ENCODE measurements at regions not wholly inside any gene's neighbourhood (a gene's known extent, or its start where the extent isn't known, plus 50 kb on each side); places are given as distances from the start of the nearest gene placed in this dataset.
A peak's percentile ranks its signal among the peaks of the same experiment; 100 is the strongest.

DNA sequence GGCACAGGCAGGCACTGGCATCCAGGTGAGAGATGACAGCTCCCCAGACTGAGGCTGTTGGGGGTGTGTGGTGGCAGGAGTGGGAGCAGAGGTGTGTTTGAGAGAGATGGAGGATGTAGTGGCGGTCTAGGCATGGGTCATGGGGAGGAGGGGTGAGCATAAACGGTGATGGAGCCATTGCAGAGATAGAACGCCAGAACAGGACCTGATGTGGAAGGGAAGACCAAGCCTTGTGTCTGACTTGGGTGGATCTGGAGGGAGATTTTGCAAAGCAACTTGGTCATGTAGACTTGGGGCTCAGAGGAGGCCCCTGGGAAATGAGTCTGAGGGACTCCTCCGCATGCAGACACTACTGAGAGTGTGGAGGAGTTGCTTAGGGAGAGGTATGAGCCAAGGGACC lies 50.0 kb upstream of the CLDN5 start:
- Histone ChIP-seq H4K8ac (ENCODE audit: low read depth, low read length) (no peak overlapping the region), H3K23ac (ENCODE audit: low read length) (no peak overlapping the region), H2BK15ac (replicated peaks; ENCODE audit: low read depth) (no peak overlapping the region), H3K4me1 (ENCODE audit: control insufficient read depth, low read depth, low read length) (no peaks in the 10 kb centered on the region), H4K5ac (ENCODE audit: low read length) (no peak overlapping the region), H3K4me2 (ENCODE audit: low read length) (no peak overlapping the region), H3K56ac (ENCODE audit: low read length) (no peak overlapping the region), H2BK5ac (ENCODE audit: low read length) (no peak overlapping the region), H2BK120ac (ENCODE audit: low read depth, low read length) (no peak overlapping the region), H3K79me2 (ENCODE audit: control insufficient read depth, insufficient read depth, low read length) (no peaks in the 10 kb centered on the region), H3K27ac (ENCODE audit: low read depth, low read length) (no peak overlapping the region), H3K27me3 (ENCODE audit: insufficient read depth, low read length, poor library complexity) (no peaks in the 10 kb centered on the region), H2AK5ac (ENCODE audit: low read length) (no peak overlapping the region), H3K9ac (ENCODE audit: low read length) (no peak overlapping the region), H3K36me3 (ENCODE audit: control insufficient read depth, insufficient read depth, low read length) (no peaks in the 10 kb centered on the region), H3K18ac (ENCODE audit: low read length) (no peak overlapping the region), H3K79me1 (ENCODE audit: low read length) (no peaks in the 10 kb centered on the region), H3K4me3 (ENCODE audit: low read length) (no peak overlapping the region), H3K4ac (ENCODE audit: low read depth, low read length) (no peak overlapping the region)
- no CpG with 5 or more reads among the region's 4 CpGs for WGBS (ENCODE audit: extremely low coverage, insufficient coverage, low lambda C conversion rate)
- no peak for DNase-seq

DNA sequence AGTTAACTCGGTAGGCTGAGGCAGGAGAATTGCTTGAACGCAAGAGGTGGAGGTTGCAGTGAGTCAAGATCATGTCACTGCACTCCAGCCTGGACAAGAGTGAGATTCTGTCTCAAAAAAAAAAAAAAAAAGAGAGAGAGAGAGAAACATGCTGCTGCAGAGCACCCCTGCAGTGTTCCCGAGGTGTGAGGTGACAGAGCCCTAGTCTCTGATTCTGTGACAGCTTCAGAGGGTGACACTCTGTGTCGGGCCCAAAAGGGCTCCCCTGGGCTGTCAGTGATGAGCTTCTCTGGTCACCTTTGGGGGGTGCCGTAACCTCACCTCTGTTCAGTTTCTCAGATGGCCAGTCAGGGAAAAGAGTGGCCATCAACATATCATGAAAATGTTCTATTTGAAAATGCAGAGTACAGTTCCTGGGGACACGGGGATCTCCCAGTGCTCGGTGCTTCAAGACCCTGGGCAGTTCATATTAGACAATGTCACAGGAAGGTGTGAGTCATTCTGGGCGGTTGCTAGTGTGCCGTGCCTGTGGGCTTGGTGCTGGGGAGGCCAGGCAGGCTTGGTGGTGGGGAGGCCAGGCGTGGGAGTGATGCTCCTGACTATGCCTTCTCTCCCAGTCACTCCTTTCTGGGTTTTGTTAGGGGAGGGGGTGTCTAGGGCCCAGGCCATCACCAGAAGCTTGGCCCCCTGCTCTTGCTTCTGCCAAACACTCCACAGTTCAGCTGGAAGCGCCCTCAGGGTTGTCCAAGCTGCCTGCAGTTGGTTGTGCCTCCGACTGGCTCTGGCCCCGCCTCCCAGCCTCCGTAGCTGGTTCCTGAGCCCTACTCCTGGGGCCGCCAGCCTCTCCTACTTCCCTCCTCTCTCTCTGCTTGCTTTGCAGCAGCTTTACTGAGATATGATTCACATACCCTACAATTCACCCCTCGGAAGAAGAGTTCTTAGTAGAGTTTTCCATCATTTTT lies 52.5 kb upstream of the CLDN5 start:
- no peak overlapping the region for H2BK15ac ChIP-seq (replicated peaks; ENCODE audit: low read depth)
- no peak overlapping the region for H2BK5ac ChIP-seq (ENCODE audit: low read length)
- no peaks in the 10 kb centered on the region for H3K36me3 ChIP-seq (ENCODE audit: control insufficient read depth, insufficient read depth, low read length)
- H3K27ac ChIP-seq (ENCODE audit: low read depth, low read length) = no peak overlapping the region
- no peak overlapping the region for H3K9ac ChIP-seq (ENCODE audit: low read length)
- H3K23ac ChIP-seq (ENCODE audit: low read length) = no peak overlapping the region
- H3K56ac ChIP-seq (ENCODE audit: low read length) = no peak overlapping the region
- no peaks in the 10 kb centered on the region for H3K27me3 ChIP-seq (ENCODE audit: insufficient read depth, low read length, poor library complexity)
- no peak overlapping the region for H2AK5ac ChIP-seq (ENCODE audit: low read length)
- H3K18ac ChIP-seq (ENCODE audit: low read length) = no peak overlapping the region
- H3K79me1 ChIP-seq (ENCODE audit: low read length) = no peaks in the 10 kb centered on the region
- DNase-seq = peak; percentile 30
- no peaks in the 10 kb centered on the region for H3K79me2 ChIP-seq (ENCODE audit: control insufficient read depth, insufficient read depth, low read length)
- no peaks in the 10 kb centered on the region for H3K4me1 ChIP-seq (ENCODE audit: control insufficient read depth, low read depth, low read length)
- H4K8ac ChIP-seq (ENCODE audit: low read depth, low read length) = no peak overlapping the region
- no peak overlapping the region for H3K4ac ChIP-seq (ENCODE audit: low read depth, low read length)
- no peak overlapping the region for H4K5ac ChIP-seq (ENCODE audit: low read length)
- no peak overlapping the region for H3K4me3 ChIP-seq (ENCODE audit: low read length)
- H3K4me2 ChIP-seq (ENCODE audit: low read length) = no peak overlapping the region
- no CpG with 5 or more reads among the region's 16 CpGs for WGBS (ENCODE audit: extremely low coverage, insufficient coverage, low lambda C conversion rate)
- no peak overlapping the region for H2BK120ac ChIP-seq (ENCODE audit: low read depth, low read length)

DNA sequence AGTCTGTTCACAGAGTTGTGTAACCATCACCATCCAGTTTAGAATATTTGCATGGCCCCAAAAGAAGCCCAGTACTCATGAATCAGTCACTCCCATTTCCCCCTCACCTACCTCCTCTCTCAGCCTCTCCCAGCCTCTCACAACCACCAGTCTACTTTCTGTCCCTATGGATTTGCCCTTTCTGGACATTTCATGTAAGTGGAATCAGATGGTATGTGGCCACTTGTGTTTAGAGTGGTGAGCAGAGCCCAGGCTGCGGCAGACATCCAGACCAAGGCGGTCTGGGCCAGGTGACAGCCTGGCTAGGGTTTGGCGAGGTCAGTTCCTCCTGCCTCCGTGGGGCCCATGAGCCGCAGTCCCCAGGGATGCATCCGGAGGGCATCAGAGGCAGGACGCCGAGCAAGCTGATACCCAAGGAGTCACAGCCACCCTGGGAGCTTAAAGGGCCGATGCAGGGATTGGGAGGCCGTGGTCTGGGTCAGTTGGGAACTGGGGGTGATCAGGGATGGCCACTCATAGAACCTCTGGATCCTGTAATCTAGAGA lies 53.3 kb upstream of the CLDN5 start:
- no CpG with 5 or more reads among the region's 10 CpGs for WGBS (ENCODE audit: extremely low coverage, insufficient coverage, low lambda C conversion rate)
- no peak overlapping the region for H2BK120ac ChIP-seq (ENCODE audit: low read depth, low read length)
- no peak overlapping the region for H3K4ac ChIP-seq (ENCODE audit: low read depth, low read length)
- H3K4me2 ChIP-seq (ENCODE audit: low read length) = no peak overlapping the region
- no peak overlapping the region for H3K27ac ChIP-seq (ENCODE audit: low read depth, low read length)
- no peak overlapping the region for H3K23ac ChIP-seq (ENCODE audit: low read length)
- no peak overlapping the region for H2AK5ac ChIP-seq (ENCODE audit: low read length)
- no peak overlapping the region for H3K56ac ChIP-seq (ENCODE audit: low read length)
- no peak overlapping the region for H3K18ac ChIP-seq (ENCODE audit: low read length)
- no peak overlapping the region for H2BK5ac ChIP-seq (ENCODE audit: low read length)
- H3K9ac ChIP-seq (ENCODE audit: low read length) = no peak overlapping the region
- no peaks in the 10 kb centered on the region for H3K27me3 ChIP-seq (ENCODE audit: insufficient read depth, low read length, poor library complexity)
- no peak overlapping the region for H3K4me3 ChIP-seq (ENCODE audit: low read length)
- no peaks in the 10 kb centered on the region for H3K79me2 ChIP-seq (ENCODE audit: control insufficient read depth, insufficient read depth, low read length)
- no peaks in the 10 kb centered on the region for H3K79me1 ChIP-seq (ENCODE audit: low read length)
- H4K5ac ChIP-seq (ENCODE audit: low read length) = no peak overlapping the region
- no peak overlapping the region for H4K8ac ChIP-seq (ENCODE audit: low read depth, low read length)
- no peaks in the 10 kb centered on the region for H3K36me3 ChIP-seq (ENCODE audit: control insufficient read depth, insufficient read depth, low read length)
- DNase-seq = no peak
- H3K4me1 ChIP-seq (ENCODE audit: control insufficient read depth, low read depth, low read length) = no peaks in the 10 kb centered on the region
- H2BK15ac ChIP-seq (replicated peaks; ENCODE audit: low read depth) = no peak overlapping the region

DNA sequence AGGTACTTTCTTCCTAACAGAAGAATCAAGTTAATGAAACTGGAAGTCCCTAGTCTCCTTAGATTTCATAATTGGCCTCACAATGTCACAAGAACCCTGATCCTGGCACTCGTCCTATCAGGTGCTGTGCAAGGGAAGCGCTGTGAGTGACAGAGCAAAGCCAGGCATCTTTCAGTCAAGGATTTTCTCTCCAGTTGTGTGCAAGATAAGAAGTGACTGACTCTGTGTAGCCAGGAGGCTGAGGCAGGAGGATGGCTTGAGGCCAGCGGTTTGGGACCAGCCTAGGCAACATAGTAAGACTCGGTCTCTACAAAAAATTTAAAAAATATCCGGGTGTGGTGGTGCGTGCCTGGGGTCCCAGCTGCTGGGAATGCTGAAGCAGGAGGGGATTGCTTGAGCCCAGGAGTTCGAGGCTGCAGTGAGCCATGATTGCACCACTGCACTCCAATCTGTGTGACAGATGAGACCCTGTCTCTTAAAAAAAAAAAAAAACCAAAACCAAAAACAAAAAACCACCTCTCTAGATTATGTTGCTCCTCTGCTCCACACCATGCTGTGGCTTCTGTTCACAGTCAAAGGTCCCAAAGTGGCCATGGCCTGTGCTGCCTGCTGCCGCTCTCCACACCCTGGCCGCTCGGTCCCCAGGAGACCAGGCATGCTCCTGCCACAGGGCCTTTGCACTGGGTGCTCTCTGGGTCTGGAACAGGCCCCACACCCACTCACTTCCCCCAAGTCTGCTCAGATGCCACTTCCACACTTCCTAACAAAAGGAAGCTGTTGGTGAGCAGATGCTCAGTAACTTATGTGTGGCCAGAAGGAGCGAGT lies 54.2 kb upstream of the CLDN5 start:
- Histone ChIP-seq H3K4ac (ENCODE audit: low read depth, low read length) (no peak overlapping the region), H3K36me3 (ENCODE audit: control insufficient read depth, insufficient read depth, low read length) (no peaks in the 10 kb centered on the region), H3K27me3 (ENCODE audit: insufficient read depth, low read length, poor library complexity) (no peaks in the 10 kb centered on the region), H3K56ac (ENCODE audit: low read length) (no peak overlapping the region), H2BK120ac (ENCODE audit: low read depth, low read length) (no peak overlapping the region), H3K18ac (ENCODE audit: low read length) (no peak overlapping the region), H3K79me1 (ENCODE audit: low read length) (no peaks in the 10 kb centered on the region), H2BK15ac (replicated peaks; ENCODE audit: low read depth) (no peak overlapping the region), H3K9ac (ENCODE audit: low read length) (no peak overlapping the region), H3K4me2 (ENCODE audit: low read length) (no peak overlapping the region), H2BK5ac (ENCODE audit: low read length) (no peak overlapping the region), H3K27ac (ENCODE audit: low read depth, low read length) (no peak overlapping the region), H2AK5ac (ENCODE audit: low read length) (no peak overlapping the region), H4K8ac (ENCODE audit: low read depth, low read length) (no peak overlapping the region), H3K4me3 (ENCODE audit: low read length) (no peak overlapping the region), H3K4me1 (ENCODE audit: control insufficient read depth, low read depth, low read length) (no peaks in the 10 kb centered on the region), H3K23ac (ENCODE audit: low read length) (no peak overlapping the region), H4K5ac (ENCODE audit: low read length) (no peak overlapping the region), H3K79me2 (ENCODE audit: control insufficient read depth, insufficient read depth, low read length) (no peaks in the 10 kb centered on the region)
- no CpG with 5 or more reads among the region's 11 CpGs for WGBS (ENCODE audit: extremely low coverage, insufficient coverage, low lambda C conversion rate)
- no peak for DNase-seq

DNA sequence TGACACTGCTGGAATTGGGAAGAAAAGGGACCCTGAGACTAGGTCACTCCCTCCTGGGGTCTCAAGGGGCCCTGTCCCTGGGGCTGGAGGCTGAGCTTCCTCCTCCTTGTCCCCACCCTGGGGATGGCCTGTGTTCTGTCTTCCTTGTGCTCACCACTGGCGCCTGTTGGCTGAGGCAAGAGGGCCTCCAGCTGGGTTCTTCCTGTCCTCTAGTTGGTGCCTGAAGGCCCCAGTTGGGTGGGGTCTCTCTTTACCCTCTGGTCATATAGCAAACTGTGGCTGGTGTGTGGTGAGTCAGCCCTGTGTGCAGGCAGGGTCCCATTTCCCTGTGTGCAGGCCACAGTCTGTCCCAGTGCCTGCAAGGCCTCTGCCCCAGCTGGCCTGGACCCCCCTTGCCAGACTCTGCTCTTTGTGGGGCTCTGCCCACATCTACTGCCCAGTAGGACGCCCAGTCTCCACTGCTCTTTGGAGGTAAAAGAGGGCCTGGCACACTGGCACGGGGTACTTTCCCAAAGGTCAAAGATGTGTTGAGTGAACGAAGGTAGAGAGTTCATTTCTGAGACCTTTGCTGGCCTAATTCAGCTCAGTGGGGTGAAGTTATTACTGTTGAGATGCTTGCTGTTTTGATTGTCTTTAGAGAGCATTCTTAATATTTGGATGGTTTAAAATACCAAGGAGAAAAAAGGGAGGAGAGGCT lies 55.1 kb upstream of the CLDN5 start:
- Histone ChIP-seq H3K4me1 (ENCODE audit: control insufficient read depth, low read depth, low read length) (no peaks in the 10 kb centered on the region), H4K8ac (ENCODE audit: low read depth, low read length) (no peak overlapping the region), H3K9ac (ENCODE audit: low read length) (no peak overlapping the region), H3K18ac (ENCODE audit: low read length) (no peak overlapping the region), H3K23ac (ENCODE audit: low read length) (no peak overlapping the region), H3K4ac (ENCODE audit: low read depth, low read length) (no peak overlapping the region), H3K4me2 (ENCODE audit: low read length) (no peak overlapping the region), H3K79me1 (ENCODE audit: low read length) (no peaks in the 10 kb centered on the region), H3K4me3 (ENCODE audit: low read length) (no peak overlapping the region), H3K56ac (ENCODE audit: low read length) (peak overlapping the region; percentile 7), H2BK15ac (replicated peaks; ENCODE audit: low read depth) (no peak overlapping the region), H2BK5ac (ENCODE audit: low read length) (no peak overlapping the region), H4K5ac (ENCODE audit: low read length) (no peak overlapping the region), H3K36me3 (ENCODE audit: control insufficient read depth, insufficient read depth, low read length) (no peaks in the 10 kb centered on the region), H3K27me3 (ENCODE audit: insufficient read depth, low read length, poor library complexity) (no peaks in the 10 kb centered on the region), H2BK120ac (ENCODE audit: low read depth, low read length) (no peak overlapping the region), H3K27ac (ENCODE audit: low read depth, low read length) (no peak overlapping the region), H2AK5ac (ENCODE audit: low read length) (no peak overlapping the region), H3K79me2 (ENCODE audit: control insufficient read depth, insufficient read depth, low read length) (no peaks in the 10 kb centered on the region)
- DNase-seq = peak; percentile 35
- no CpG with 5 or more reads among the region's 4 CpGs for WGBS (ENCODE audit: extremely low coverage, insufficient coverage, low lambda C conversion rate)

Data from mesendoderm (in vitro differentiated cells).